ENCODE measurements at regions not wholly inside any gene's neighbourhood (a gene's known extent, or its start where the extent isn't known, plus 50 kb on each side); places are given as distances from the start of the nearest gene placed in this dataset.

DNA sequence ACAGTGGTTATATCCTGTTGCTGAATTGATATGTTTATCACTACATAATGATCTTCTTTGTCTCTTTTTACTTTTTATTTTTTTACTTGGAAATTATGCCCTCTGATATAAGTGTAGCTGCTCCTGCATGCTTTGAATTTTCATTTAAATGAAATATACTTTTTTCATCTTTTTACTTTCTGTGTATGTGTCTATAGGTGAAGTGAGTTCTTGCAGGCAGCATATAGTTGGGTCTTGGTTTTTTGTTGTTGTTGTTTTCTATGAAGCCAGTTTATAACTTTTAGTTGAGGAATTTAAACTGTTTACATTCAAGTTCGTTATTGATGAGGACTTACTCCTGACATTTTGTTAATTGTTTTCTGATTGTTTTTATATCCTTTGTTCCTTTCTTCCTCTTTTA is 103.1 kb upstream of the DOK5 start:
- TF ChIP-seq ZC3H10 (CRISPR knock-in tag; IDR thresholded peaks at IDR 0.05) (no peak), TCF4 (CRISPR knock-in tag; IDR thresholded peaks at IDR 0.05; ENCODE audit: borderline replicate concordance) (no peak)
